SKM-1 treated with dmso at 0.1 percent for 144 hours (cell line): ENCODE measurements at regions not wholly inside any gene's neighbourhood (a gene's known extent, or its start where the extent isn't known, plus 50 kb on each side); places are given as distances from the start of the nearest gene placed in this dataset.

ENCODE experiments used
- DNase-seq: peaks from one replicate; lab custom pipeline; 2025; ENCODE audit not compliant: unreplicated experiment; lab: John Stamatoyannopoulos, UW

DNA sequence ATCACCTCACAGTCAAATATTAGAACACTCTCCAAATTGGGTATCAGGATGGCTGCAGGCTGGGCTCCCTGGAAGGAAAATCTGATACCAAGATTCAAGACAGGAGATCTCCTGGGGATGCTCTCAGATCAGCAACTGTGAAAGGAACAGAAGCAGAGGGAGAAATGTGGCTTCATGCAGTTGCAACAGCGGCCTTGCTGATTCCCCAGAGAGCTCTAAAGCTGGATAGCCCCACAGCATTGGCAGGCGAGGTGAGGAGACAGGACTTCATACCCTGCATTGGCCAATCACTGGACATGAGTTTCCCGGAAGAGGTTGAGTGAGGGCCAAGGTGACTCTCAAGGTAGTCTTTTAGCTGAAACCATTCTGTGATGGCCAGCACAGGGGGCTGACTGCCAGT is 190.6 kb downstream of the PTPN20 start:
- DNase-seq, result no peak

DNA sequence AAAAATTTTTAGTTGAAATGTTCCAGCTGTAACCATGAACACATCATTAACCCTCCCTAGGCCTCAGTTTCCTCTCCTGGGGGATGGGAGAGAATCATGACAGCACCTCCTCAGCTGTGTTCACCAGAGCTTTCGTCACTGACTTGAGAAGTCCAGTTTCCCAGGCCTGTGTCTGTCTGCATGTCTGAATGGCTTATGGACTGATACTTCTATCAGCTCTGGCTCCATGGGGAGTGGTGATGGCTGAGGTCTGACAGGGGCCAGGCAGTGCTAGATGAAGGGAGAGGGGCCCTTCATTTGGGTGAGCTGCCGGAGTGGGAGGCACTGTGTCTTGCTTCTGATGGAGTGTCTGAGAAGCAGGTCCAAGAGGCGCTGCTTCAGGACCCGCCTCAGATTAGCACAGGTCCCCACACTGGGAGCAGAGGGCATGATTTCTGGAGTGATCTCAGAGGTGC is 192.9 kb downstream of the PTPN20 start:
- no peak for DNase-seq

DNA sequence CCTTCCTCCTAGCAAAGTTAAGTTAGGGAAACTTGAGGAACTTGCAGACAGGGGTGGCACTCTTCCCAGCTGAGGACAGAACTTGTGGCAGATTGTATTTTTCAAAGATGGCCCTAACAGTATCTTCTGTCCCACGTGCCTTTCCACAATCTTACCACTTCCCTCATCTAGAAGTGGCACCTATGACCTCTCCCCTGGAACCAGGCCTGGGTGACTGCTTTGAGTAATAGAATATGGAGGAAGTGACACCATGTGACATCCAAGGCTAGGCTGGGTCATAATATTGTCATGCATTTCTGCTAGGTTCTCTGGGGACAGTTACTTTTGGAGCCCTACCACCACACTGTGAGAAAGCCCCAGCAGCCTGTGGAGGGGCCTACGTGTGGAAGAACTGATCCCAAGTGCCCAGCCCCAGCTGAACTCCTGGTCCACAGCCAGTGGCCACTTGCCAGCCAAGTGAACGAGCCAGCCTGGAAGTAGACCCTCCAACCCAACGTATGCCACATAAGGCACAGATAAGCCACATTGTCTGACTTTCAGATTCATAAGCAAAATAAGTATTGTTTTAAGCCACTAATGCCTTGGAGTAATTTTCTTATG is 193.7 kb downstream of the PTPN20 start:
- DNase-seq, result peak; percentile 74

DNA sequence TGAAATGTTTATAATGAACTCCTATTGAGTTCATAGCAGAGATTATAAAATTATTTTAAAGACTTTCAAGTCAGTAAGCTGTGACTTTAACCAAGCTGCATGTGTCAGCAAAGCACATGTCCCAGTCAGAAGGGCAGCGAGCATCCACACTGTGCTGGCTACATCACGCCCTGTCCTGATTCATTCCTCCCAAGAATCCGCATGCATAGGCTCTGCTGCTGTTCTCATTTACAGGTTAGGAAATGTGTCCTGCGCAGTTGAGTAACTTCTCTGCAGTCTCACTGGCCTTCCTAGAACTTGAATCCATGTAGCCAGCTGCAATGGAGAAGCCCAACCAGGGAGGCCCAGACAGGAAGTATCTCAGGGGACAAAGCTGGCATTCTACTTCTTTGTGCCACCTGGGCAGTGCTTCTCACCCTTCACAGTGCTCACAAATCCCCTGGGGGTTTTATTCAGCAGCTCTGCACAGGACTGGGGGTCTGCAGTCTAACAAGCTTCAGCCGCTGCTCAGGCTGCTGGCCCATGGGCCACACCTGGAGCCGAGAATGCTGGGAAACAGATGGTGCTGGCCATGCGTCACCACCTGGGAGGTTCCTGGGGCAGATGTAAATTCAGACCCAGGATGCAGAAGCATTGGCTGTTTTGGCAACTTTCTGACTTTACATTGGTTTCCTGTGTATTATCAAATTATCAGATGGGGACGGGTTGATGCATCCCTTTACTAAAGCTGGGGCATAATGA is 192.8 kb upstream of the GDF10 start:
- no peak for DNase-seq

DNA sequence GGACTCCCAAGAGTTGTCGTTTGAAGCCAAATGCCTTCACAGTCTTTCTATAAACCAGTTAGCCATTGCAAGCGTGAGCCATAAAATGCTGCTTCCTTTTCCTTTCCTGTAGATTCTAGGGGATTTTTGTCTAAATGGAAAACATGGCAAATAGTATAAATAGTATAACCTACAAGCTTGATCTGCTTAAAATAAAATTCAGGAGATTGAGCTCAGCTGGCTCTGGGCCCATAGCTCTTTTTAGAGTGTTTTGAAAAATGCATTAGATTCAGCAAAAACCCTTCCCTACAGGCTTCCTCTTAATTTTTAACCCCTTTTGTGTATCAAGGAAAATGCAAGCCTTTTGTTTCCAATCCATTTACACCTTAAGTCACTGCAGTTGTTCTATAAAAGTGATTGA is 190.1 kb upstream of the GDF10 start:
- no peak for DNase-seq

DNA sequence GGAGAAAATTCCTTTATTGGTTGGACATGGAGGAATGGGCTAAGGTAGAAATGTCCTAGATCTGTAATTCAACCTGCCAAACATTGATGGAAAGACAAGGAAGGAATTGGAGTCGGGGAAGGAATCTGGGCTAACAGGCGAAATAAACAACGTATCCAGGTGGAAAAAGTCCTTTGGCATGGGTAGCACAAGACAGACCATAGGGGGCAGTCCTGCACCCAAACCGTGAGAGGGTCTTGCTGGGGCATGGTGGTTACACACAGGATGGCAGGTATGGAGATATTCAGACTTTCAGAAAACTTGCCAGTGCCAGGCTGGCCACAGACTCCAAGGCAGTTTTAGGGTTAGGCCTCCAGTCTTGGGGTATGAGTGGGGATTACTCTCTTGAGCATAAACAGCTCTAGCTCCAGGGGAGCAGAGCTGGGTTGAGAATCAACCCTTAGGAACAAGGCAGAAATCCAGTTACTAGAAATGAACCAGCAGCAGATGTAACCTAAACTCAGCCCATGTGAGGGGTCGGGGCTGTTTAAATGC is 188.6 kb upstream of the GDF10 start:
- DNase-seq, result no peak

DNA sequence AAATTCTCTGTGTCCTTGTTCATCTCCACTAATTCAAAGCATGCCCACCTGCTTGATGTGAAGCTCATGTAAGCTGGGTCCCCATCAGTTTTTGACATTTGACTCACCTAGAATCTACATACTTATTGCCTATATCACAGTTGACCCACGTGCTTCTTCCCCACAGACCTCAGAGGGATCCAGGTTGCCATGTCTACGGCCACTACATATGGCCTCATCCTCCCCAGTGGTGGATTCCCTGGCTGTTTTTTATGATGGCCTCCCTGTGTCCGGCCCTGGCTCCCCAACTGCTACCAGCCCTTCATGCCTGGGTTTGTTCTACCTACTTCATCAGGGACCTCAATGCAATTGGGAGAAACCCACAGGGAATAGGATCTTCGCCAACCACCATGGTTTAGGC is 187.4 kb upstream of the GDF10 start:
- no peak for DNase-seq

DNA sequence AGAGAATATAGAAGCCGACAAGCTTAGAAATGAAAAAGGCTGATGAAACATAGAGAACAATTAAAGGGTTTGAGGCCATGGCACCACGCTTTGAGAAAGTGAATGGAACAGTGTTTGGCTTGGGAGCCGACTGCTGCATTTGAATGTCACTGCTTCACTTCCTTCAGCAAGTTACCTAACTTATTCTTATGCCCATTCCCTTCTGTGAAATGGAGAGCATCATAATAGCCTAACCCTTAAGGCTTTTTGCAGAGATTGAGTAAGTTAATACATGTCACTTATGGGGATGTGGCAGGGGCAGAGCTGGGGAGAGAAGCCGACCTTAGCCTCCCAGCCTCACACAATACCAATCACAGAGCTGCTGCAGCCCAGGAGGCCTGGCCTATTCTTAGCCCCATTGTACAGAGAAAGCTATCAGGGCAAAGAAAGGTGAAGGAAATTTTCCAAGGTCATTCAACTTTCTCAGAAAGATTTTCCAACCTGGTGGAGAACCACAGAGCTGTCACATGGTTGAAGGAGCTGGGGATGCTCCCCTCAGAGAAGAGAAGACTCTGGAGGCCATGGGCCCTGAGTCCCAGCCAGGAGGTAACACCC is 186.0 kb upstream of the GDF10 start:
- DNase-seq, result no peak

DNA sequence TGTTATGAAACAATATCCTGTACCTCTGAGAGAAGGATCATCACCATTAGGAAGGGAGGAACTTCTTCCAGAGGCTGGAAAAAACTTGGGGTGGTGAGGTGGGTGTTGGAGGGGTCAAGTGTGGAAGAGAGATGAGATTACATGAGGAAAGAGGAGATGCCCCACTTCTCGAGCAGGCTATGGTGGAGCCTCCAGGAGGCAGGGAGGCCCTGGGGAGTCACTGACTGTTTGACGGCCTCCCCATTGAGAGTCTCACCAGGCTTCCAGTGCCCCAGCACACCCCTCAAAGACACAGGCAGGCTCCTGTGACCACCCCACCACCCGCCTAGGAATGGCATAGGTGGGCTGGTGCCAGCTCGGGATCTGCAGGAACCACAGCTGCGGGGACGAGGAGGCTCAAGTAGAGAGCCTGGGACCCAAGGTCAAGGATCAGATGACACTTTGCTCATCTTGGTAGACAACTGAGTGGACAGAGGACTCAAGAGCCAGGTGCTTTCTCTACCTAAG is 185.3 kb upstream of the GDF10 start:
- DNase-seq, result no peak

DNA sequence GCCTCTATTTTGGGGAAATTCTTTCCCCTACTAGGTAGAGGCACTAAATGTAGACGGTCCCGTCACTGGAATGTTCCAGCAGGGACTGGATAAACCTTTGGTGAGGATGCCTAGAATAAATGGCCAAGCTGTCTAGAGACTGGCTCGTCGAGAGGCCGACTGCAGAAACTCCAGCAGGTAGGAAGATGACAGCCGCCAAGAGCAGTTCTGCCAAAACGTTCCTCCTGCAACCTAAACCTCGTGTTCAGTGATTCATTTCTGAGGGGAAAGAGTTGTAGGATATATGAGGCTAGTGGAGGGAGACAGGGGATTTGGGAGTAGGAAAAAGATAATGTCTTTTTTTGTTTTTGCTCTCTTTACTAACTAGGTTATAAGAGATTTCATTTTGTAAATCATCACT is 184.7 kb upstream of the GDF10 start:
- DNase-seq, result no peak

DNA sequence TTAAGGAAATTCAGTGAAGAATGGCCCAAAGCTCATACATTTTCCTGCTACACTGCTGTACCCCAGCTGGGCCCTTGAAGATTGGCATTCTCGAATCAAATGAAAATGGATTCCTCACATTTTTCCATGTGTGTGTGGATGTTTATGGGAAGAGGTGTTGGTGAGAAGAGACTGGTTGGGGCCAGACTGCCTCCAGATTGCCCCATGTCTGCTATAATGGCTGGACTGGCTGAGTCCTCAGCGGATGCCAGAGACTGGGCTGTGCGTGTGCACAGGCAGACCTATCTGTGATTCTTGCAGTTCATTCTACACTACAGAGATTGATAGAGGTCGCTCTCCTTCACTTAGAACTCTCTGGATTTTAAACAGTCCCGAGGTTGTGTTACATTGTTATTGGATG is 183.6 kb upstream of the GDF10 start:
- DNase-seq, result no peak

DNA sequence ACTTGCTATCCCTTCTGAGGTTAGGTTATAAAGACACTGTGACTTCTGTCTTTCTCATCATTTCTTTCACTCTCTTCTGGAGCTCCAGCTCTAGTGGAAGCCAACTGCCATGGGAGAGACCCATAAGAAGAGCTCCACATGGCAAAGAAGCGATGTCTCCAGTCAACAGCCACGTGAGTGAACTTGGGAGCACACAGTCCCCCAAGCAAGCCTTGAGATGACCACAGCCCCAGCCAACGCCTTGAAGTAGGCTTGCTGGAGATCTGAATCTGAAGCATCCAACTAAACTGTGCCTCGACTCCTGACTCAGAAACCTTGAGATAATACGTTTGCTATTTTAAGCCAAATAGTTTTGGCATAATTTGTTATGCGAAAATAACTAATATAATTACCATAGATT is 181.7 kb upstream of the GDF10 start:
- no peak for DNase-seq

DNA sequence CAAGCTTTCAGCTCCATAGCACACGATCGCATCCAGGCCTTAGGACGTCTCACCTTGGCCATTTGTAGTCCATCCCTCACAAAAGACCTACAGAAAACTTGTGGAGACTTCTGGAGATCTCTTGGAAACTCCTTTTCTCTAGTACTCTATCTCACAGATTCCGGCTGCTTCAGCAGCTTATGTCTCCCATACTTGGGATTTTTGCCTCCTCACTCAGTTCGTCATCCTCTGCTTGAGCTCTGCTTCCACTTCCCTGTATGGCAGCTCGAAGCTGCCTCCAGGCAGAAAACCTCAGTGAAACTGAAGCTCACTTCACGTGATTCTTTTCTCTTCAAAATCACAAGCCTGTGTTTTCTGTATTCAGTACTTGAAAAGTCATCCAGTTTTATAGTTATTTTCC is 178.7 kb upstream of the GDF10 start:
- no peak for DNase-seq

DNA sequence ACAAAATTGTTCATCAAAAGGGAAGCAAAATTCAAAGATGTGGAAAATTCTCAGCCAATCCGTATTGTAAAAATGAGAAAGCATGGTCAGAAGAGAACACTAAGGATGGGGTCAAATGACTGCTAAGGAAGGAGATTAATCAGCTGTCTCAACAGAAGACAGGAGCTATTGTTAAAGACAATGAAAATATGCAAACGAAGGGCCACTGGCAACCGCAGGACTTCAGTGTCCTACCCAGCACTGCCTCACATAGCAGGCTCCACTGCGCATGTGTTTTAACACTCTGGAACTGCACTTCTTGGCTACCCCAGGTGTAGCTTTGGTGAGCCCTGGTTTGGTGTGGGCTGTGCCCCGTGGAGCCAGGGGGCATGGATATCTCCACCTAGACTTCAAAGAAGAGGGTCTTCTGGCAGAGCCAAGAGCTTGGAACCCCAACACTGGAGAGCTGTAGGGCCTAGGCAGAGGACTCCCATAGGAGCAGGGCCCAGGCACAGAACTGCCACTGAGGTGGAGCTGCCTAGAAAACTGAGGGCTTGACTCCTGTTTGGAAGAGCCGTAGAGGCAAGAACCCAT is 176.2 kb upstream of the GDF10 start:
- DNase-seq, result no peak

DNA sequence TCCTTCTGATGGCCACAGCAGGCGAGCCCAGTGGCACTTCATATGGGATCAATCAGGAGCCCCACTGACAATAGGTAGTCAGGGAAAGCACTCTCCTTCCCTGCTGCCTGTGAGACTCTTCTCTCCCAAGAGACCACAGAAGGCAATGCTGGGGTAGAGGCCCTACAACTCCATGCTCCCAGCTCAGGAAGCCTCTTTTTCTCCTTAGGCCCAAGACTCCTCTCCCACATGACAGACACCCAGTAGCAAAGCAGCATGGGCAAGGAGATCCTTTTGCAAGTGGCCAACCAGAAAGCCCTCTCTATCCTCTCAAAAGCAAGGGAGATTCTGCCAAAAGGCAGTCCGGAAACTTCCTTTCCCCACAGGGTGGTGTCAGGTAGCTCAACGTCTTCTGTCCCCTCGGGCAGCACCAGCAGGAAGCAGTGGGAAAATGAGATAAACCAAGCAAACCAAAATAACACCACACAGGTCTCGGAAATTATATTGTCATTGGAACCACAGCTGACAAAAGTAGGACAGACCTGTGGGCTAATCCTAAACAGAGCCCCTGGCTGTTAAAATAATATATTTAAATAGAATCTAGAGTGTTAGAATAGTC is 172.7 kb upstream of the GDF10 start:
- no peak for DNase-seq

DNA sequence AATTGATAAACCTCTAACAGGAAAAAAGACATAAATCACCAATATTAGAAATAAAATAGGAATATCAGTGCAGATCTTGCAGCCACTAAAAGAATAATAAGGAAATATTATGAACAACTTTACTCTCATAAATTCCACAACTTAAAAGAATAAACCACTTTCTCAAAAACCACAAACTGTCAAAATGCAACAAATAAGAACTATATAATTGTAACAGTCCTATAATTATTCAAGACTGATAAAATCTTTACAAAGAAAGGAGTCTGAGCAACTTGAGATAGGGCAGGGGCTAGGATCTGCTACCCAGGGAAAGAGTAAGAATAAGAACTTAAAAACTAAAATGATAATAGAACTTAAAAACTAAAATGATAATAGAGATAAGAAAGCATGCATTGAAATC is 169.5 kb upstream of the GDF10 start:
- no peak for DNase-seq

DNA sequence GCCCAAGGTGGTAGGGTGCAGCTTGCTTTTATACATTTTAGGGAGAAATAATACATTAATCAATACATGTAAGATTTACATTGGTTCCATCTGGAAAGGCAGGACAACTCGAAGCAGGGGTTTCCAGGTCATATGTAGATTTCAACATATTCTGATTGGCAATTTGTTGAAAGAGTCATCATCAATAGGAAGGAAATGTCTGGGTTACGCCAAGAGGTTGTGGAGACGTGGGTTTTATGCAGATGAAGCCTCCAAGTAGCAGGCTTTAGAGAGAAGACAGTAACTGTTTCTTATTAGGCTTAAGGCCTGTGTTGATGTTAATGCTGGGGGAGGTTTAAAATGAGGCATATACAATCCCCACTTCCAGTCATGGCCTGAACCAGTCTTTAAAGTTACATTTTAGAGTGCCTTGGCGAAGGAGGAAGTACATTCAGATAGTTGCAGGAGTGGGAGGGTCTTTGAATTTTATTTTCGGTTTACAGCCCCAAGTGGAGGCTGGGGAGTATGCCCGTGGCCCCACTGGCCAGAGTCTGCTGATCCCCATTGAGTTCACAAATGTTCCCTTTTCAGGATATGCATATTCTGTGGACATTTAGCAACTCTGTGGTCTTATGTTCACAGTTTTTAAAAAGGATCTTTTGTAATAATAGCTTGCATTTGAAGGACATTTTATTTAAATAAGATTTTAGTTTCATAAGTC is 166.0 kb upstream of the GDF10 start:
- DNase-seq, result peak; percentile 50

DNA sequence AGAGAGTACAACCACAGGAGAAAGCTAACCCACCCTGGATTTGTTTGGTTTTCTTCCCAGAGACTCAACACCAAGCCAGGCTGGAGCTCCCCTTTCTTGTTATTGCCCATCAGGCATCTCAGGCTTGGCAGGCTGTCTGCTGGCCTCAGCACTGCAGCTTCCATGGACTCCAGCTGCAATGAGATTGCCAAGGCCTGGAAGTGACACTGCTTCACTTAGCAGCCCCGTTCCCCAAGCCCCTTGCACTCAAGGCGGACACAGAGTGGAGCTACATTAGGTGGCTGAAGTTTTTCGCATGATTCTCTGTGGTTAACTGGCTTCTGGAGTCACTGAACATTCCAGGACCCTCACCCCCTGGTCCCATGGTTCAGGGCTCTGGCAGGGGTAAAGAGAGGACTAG is 163.1 kb upstream of the GDF10 start:
- no peak for DNase-seq

DNA sequence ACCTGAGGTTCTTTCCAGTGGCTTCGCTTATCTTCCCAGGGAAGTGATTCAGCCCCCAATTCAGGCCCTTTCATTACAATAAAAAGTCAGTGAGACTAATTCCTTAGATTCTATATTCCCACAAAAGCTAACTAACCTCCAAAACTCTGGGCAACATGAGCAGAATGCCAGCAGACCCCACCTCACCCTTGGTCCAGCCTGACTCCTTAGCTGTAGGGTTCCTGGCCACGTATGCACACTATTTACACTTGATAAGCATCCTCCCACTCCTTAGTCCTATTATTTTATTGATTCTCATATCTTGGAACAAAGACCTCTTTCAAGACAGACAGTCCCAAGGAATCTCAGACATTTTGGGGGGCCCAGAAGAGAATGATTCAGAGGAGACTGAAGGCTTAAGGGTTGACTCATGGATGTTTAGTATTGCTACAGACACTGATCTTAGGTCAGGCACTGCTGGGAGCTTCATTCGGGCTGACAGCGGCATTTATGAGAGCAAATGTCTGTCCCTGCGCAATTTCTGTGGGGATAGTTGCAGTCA is 162.6 kb upstream of the GDF10 start:
- DNase-seq, result no peak

DNA sequence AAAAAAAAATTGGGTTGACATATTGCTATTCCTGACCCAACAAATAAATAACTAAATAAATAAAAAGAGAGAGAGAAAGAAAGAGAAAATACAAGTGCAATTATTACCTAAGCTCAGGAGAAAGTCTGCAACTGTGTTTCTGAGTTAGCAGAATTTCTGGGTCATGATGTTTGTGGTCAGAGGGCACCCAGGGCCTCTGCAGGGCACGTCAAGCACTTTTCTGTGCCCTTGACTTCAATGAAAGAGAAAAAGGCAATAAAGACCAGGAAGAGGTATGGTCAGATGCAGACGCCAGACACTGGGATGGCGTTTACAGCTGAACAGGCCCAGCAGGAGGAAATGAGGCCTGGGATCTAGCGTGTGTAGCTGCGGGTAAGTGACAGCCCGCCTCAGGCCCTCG is 160.9 kb upstream of the GDF10 start:
- DNase-seq, result no peak
